Aorta (tissue), 5 donors: ENCODE measurements at regions not wholly inside any gene's neighbourhood (a gene's known extent, or its start where the extent isn't known, plus 50 kb on each side); places are given as distances from the start of the nearest gene placed in this dataset.

ENCODE experiments used
- ATAC-seq: fragments of 200-7000 bp; cut with Tn5 transposase; one replicate; pipeline ENCODE4 v1.9.1; 2022; ENCODE audit warnings: moderate library complexity; ENCODE audit not compliant: low FRiP score
- DNase-seq, 2 donors: peaks; one replicate each; pipeline ENCODE4 v3.0.0-alpha.2; 2020
- H3K27ac ChIP-seq, 2 donors: one replicate each; pipeline ENCODE4 v1.5.1; 2013; ENCODE audit warnings: low read length in 2 of 2, mild to moderate bottlenecking in 2 of 2, moderate library complexity in 2 of 2, control low read depth in 1 of 2, inconsistent platforms in 1 of 2, low read depth in 1 of 2
- H3K27me3 ChIP-seq, 2 donors: one replicate each; pipeline ENCODE4 v1.6.1; 2013; ENCODE audit warnings: control low read depth in 1 of 2, low read length in 1 of 2, mild to moderate bottlenecking in 1 of 2, moderate library complexity in 1 of 2; ENCODE audit not compliant: insufficient read depth in 2 of 2, control insufficient read depth in 1 of 2
- H3K36me3 ChIP-seq, 2 donors: one replicate each; pipeline ENCODE4 v1.6.1; 2013; ENCODE audit warnings: control low read depth in 1 of 2, low read length in 1 of 2, mild to moderate bottlenecking in 1 of 2; ENCODE audit not compliant: insufficient read depth in 2 of 2, control insufficient read depth in 1 of 2
- H3K4me1 ChIP-seq, 2 donors: one replicate each; pipeline ENCODE4 v1.6.1; 2013; ENCODE audit warnings: low read length in 2 of 2, control low read depth in 1 of 2, mild to moderate bottlenecking in 1 of 2, moderate library complexity in 1 of 2; ENCODE audit not compliant: insufficient read depth in 2 of 2, control insufficient read depth in 1 of 2
- H3K4me3 ChIP-seq, 2 donors: one replicate each; pipeline ENCODE4 v1.5.1; 2013; ENCODE audit warnings: low read length in 2 of 2, control low read depth in 1 of 2, mild to moderate bottlenecking in 1 of 2
- H3K9me3 ChIP-seq: one replicate; pipeline ENCODE4 v1.6.1; 2013; ENCODE audit warnings: mild to moderate bottlenecking, low read length; ENCODE audit not compliant: control insufficient read depth
- WGBS, 2 donors: extraction: QIAGEN DNeasy Blood & Tissue Kit; methylation state at CpG; one replicate each; pipeline ENCODE4 v1.1.7; 2013; 5-methylcytosine and 5-hydroxymethylcytosine counted together
- intact Hi-C, 2 donors: fragments of 100-400 bp; cut with DNase I; formaldehyde crosslinking; loops; one replicate each; pipeline versions ENCODE4 v1.14.2 to v1.15.0; 2022
- donor health status: healthy with polysubstance abuse.
- donor health status: Bipolar disorder and iron deficiency.
- donor health status: DM: no; HTN: no; CAD: no.
- donor health status: DM: no; HTN: no; CAD: no.
- donor health status: DM: yes; HTN: yes; CAD: no.

DNA sequence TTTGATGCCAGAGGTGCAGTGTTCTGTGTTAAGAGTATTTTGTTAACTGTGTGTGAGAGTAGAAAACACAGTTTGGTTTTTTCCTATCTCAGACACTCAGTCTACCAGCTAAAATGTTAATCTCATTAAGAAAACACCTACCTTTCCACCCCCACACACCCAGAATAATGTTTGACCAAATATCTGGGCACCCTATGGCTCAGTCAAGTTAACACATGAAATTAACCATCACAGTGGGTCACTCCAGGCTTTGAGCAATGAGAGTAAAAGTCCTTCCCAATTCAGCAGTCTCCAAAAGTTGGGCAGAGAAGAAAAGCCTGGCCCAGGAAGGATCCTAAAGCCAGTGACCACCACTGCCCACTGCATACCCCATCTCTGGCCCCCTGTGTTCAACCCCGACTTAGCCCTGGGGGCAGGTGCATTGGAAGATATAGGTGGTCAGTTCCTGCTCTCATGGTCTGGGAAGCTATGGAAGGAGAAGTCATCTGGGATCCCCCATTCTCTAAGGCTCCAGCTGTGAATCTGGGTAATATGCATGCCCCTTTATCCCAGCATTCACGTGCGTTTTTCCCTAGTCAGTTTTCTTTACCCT is 50.2 kb upstream of the CSF3R start:
- Histone ChIP-seq H3K36me3 (no peaks in the 10 kb centered on the region), H3K9me3 (peaks cover 6% of the 10 kb centered on the region), H3K27ac (no peak overlapping the region), H3K4me3 (no peak overlapping the region), H3K4me1 (no peaks in the 10 kb centered on the region), H3K27me3 (no peaks in the 10 kb centered on the region)
- ATAC-seq: no peak
- DNase-seq: no peak
- whole genome bisulfite sequencing, 2 donors: 82 to 84% methylated on average over 3 of the region's 3 CpGs
- intact Hi-C loops: no loop called here
